HepG2 (cell line): ENCODE measurements at regions not wholly inside any gene's neighbourhood (a gene's known extent, or its start where the extent isn't known, plus 50 kb on each side); places are given as distances from the start of the nearest gene placed in this dataset.

ENCODE experiments used
- CTCF ChIP-seq: sonication (generic); formaldehyde crosslinking; IDR thresholded peaks from 2 replicates; pipeline ENCODE4 v1.5.0; 2020; ENCODE audit warnings: mild to moderate bottlenecking, missing genetic modification reagents, moderate library complexity
- ZNF121 ChIP-seq: sonication (generic); formaldehyde crosslinking; IDR thresholded peaks from 2 replicates; pipeline ENCODE4 v1.5.0; 2020; ENCODE audit warnings: mild to moderate bottlenecking, missing genetic modification reagents
- ZNF362 ChIP-seq: sonication (generic); formaldehyde crosslinking; IDR thresholded peaks from 2 replicates; pipeline ENCODE4 v1.4.0; 2020; ENCODE audit warnings: missing genetic modification reagents, mild to moderate bottlenecking, borderline replicate concordance
- TF ChIP-seq, protein P1 (sequence below): IDR thresholded peaks from 2 replicates; pipeline ENCODE4 v1.6.1; 2016

- no peak for TF ChIP-seq CTCF
- TF ChIP-seq, protein P1, sequence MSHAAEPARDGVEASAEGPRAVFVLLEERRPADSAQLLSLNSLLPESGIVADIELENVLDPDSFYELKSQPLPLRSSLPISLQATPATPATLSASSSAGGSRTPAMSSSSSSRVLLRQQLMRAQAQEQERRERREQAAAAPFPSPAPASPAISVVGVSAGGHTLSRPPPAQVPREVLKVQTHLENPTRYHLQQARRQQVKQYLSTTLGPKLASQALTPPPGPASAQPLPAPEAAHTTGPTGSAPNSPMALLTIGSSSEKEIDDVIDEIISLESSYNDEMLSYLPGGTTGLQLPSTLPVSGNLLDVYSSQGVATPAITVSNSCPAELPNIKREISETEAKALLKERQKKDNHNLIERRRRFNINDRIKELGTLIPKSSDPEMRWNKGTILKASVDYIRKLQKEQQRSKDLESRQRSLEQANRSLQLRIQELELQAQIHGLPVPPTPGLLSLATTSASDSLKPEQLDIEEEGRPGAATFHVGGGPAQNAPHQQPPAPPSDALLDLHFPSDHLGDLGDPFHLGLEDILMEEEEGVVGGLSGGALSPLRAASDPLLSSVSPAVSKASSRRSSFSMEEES (CRISPR knock-in tag) = no peak
- no peak for TF ChIP-seq ZNF121 (CRISPR knock-in tag)
- no peak for TF ChIP-seq ZNF362 (CRISPR knock-in tag)
These were observed 364.4 kb downstream of the C16orf95 start for GRCh38 chr16:86952769-86953168.
